Kidney (tissue), 13 donors: ENCODE measurements at regions not wholly inside any gene's neighbourhood (a gene's known extent, or its start where the extent isn't known, plus 50 kb on each side); places are given as distances from the start of the nearest gene placed in this dataset.

Experiments used
- DNase-seq, 5 donors: peaks; one replicate each; pipeline ENCODE4 v3.0.0-alpha.2; 2013 to 2020
- FAIRE-seq: peaks from 2 replicates; lab custom pipeline; 2012; peaks lifted over from hg19 to GRCh38; lab: Jason Lieb, UNC
- H3K27ac ChIP-seq, 2 donors: one replicate each; pipeline ENCODE4 v1.7.0; 2013; ENCODE audit warnings: low read depth in 2 of 2, low read length in 2 of 2, inconsistent platforms in 1 of 2
- H3K27me3 ChIP-seq: one replicate; pipeline ENCODE4 v1.7.1; 2013; ENCODE audit warnings: low read length, inconsistent platforms; ENCODE audit not compliant: control insufficient read depth, insufficient read depth
- H3K36me3 ChIP-seq, 3 donors: one replicate each; pipeline versions ENCODE4 v1.7.0 to v1.7.1; 2013; ENCODE audit warnings: low read length in 3 of 3, control low read depth in 1 of 3, inconsistent platforms in 1 of 3; ENCODE audit not compliant: insufficient read depth in 3 of 3, control insufficient read depth in 2 of 3
- H3K4me1 ChIP-seq, 3 donors: one replicate each; pipeline versions ENCODE4 v1.7.0 to v1.7.1; 2013; ENCODE audit warnings: low read length in 3 of 3, inconsistent platforms in 1 of 3, low read depth in 1 of 3; ENCODE audit not compliant: control insufficient read depth in 2 of 3, insufficient read depth in 2 of 3
- H3K4me3 ChIP-seq, 3 donors: one replicate each; pipeline versions ENCODE4 v1.7.0 to v1.8.1; 2013; ENCODE audit warnings: low read length in 3 of 3, control low read depth in 1 of 3, inconsistent platforms in 1 of 3
- H3K9ac ChIP-seq, 3 donors: one replicate each; pipeline versions ENCODE4 v1.7.0 to v1.7.1; 2013; ENCODE audit warnings: low read length in 3 of 3, control low read depth in 1 of 3, inconsistent platforms in 1 of 3
- H3K9me3 ChIP-seq, 3 donors: one replicate each; pipeline versions ENCODE4 v1.7.0 to v1.7.1; 2013; ENCODE audit warnings: low read length in 3 of 3, control low read depth in 1 of 3, inconsistent platforms in 1 of 3; ENCODE audit not compliant: control insufficient read depth in 2 of 3, insufficient read depth in 1 of 3
- intact Hi-C: fragments of 100-400 bp; cut with DNase I; formaldehyde crosslinking; loops from one replicate; pipeline ENCODE4 v1.11.1; 2022
- TF ChIP-seq, protein P1 (sequence below): IDR thresholded peaks from 3 replicates; pipeline ENCODE4 v1.5.1; 2012; ENCODE audit warnings: mild to moderate bottlenecking, moderate library complexity, borderline replicate concordance; ENCODE audit not compliant: insufficient read depth; ENCODE audit errors: extremely low read depth
- donor health status: control.
- donor health status: control.
- donor health status: control.
- donor health status: control.
- donor health status: control.
- donor health status: DM: yes; HTN: yes; CAD: no.
- donor health status: Normal renal cell carcinoma (clear cell type).

GRCh38 chr13:34720618-34721017, 221.5 kb upstream of the NBEA start:
- H3K4me3 ChIP-seq = no peak overlapping the region
- FAIRE-seq (no peak), DNase-seq (no peak)
- intact Hi-C loops = no loop called here
- H3K9ac ChIP-seq = no peak overlapping the region
- peaks cover 0 to 2% (median 0%) of the 10 kb centered on the region in 3 donors for H3K4me1 ChIP-seq
- H3K9me3 ChIP-seq = peaks cover 0 to 5% (median 2%) of the 10 kb centered on the region in 3 donors
- H3K36me3 ChIP-seq = no peaks in the 10 kb centered on the region
- no peaks in the 10 kb centered on the region for H3K27me3 ChIP-seq
- TF ChIP-seq, protein P1, sequence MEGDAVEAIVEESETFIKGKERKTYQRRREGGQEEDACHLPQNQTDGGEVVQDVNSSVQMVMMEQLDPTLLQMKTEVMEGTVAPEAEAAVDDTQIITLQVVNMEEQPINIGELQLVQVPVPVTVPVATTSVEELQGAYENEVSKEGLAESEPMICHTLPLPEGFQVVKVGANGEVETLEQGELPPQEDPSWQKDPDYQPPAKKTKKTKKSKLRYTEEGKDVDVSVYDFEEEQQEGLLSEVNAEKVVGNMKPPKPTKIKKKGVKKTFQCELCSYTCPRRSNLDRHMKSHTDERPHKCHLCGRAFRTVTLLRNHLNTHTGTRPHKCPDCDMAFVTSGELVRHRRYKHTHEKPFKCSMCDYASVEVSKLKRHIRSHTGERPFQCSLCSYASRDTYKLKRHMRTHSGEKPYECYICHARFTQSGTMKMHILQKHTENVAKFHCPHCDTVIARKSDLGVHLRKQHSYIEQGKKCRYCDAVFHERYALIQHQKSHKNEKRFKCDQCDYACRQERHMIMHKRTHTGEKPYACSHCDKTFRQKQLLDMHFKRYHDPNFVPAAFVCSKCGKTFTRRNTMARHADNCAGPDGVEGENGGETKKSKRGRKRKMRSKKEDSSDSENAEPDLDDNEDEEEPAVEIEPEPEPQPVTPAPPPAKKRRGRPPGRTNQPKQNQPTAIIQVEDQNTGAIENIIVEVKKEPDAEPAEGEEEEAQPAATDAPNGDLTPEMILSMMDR = no peak
- no peak overlapping the region for H3K27ac ChIP-seq

DNA sequence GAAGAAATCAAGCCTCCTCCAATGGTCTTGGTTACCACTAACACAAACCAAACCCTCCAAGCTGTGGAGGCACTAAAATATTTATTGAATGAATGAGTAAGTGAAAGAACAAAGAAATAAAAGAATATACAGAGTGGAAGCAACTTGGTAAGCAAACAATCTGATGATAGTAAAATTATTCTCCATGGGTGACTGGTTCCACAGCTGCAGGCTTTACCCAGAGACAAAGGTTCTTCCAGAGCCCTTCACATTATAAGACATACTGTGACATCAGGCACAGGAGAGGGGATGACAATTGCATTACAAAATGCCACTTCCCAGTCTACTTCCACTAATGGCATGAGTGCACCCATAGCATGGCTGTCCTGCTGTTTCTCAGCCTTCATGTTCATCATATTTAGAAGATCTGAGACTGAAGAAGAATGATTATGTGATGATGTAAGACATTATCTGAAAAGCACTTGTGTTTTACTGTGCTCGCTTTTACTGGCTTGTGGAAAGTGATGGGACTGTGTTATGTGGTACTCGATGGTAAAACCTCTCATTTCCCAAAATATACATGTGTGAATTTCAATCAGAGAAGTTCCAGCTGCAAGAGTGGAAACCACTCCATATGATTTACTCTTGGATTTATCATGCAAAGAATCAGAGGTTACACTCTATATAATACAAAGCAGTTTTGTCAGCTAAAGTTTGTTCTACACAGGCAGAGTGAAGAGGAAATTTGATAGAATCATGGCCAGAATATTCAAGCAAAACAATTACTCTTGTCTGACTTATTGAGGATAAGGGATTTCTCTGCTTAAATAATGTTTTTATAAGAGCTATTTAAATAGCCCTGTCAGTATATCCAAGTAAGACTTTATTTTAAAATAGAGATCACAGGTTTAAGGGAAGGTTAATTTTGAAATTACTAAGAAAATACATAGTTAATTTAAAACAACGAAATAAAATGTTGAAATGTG, 220.2 kb upstream of the NBEA start:
- FAIRE-seq (no peak), DNase-seq (peak in 2 of 5 donors; percentile 36 to 71)
- Histone ChIP-seq H3K4me1 (peaks cover 0 to 2% (median 0%) of the 10 kb centered on the region in 3 donors), H3K4me3 (no peak overlapping the region), H3K9me3 (peaks cover 0 to 5% (median 2%) of the 10 kb centered on the region in 3 donors), H3K9ac (no peak overlapping the region), H3K27me3 (no peaks in the 10 kb centered on the region), H3K27ac (no peak overlapping the region), H3K36me3 (no peaks in the 10 kb centered on the region)
- intact Hi-C loops = no loop called here
- TF ChIP-seq, protein P1 = no peak

- FAIRE-seq (no peak), DNase-seq (peak in 2 of 5 donors; percentile 61 to 83)
- intact Hi-C loops = no loop called here
- Histone ChIP-seq H3K4me1 (peaks cover 0 to 2% (median 0%) of the 10 kb centered on the region in 3 donors), H3K27ac (no peak overlapping the region), H3K9me3 (peaks cover 0 to 5% (median 2%) of the 10 kb centered on the region in 3 donors), H3K27me3 (no peaks in the 10 kb centered on the region), H3K9ac (no peak overlapping the region), H3K36me3 (no peaks in the 10 kb centered on the region), H3K4me3 (no peak overlapping the region)
- TF ChIP-seq, protein P1 = no peak
Measured at GRCh38 chr13:34722922-34723321, 219.1 kb upstream of the NBEA start.
